ENCODE measurements at regions not wholly inside any gene's neighbourhood (a gene's known extent, or its start where the extent isn't known, plus 50 kb on each side); places are given as distances from the start of the nearest gene placed in this dataset.

GRCh38 chr11:80523057-80523456 is 1082.2 kb upstream of the TENM4 start:
- TF ChIP-seq PHF8 (conservative IDR thresholded peaks at IDR 0.05; ENCODE audit: low read depth, low read length) (no peak), POLR2A (IDR thresholded peaks at IDR 0.05; ENCODE audit: control extremely low read depth in 1 of 2, low read depth in 2 of 2, low read length in 2 of 2) (no peak), HDAC2 (IDR thresholded peaks at IDR 0.05; ENCODE audit: borderline replicate concordance in 1 of 2, low read depth in 2 of 2, low read length in 2 of 2) (no peak)
- Histone ChIP-seq H3K18ac (ENCODE audit: extremely low read depth, low read length) (no peak overlapping the region), H2AFZ (ENCODE audit: low read length) (no peak overlapping the region), H3K56ac (replicated peaks; ENCODE audit: insufficient read length, low read depth, low read length) (no peak overlapping the region), H2BK20ac (ENCODE audit: low read length) (no peak overlapping the region), H3K14ac (ENCODE audit: insufficient read length) (no peak overlapping the region), H3K27me3 (replicated peaks in 1 of 4; ENCODE audit: control insufficient read depth in 3 of 4, extremely low read depth in 1 of 4, insufficient read depth in 3 of 4, low read length in 3 of 4) (no peaks in the 10 kb centered on the region), H2BK5ac (ENCODE audit: low read depth, low read length) (no peak overlapping the region), H3K79me2 (ENCODE audit: control insufficient read depth in 1 of 2, insufficient read depth in 2 of 2, low read length in 2 of 2) (no peaks in the 10 kb centered on the region), H4K91ac (replicated peaks; ENCODE audit: insufficient read length, low read length) (no peak overlapping the region), H3K4ac (replicated peaks; ENCODE audit: insufficient read length, low read depth, low read length) (no peak overlapping the region), H2AK5ac (ENCODE audit: low read depth, low read length) (no peak overlapping the region), H4K20me1 (replicated peaks in 1 of 2; ENCODE audit: control insufficient read depth in 1 of 2, insufficient read depth in 2 of 2, low read length in 2 of 2) (no peaks in the 10 kb centered on the region), H3K23me2 (ENCODE audit: low read depth, low read length) (no peaks in the 10 kb centered on the region), H3K23ac (ENCODE audit: insufficient read length) (no peak overlapping the region), H3K9ac (replicated peaks in 1 of 4; ENCODE audit: extremely low read depth in 1 of 4, low read depth in 3 of 4, low read length in 3 of 4) (no peak overlapping the region), H3K4me3 (ENCODE audit: extremely low read depth in 1 of 4, insufficient read depth in 2 of 4, low read depth in 3 of 4, low read length in 4 of 4) (no peak overlapping the region), H3K79me1 (ENCODE audit: low read depth, low read length) (no peaks in the 10 kb centered on the region), H2BK120ac (replicated peaks; ENCODE audit: low read depth, low read length) (no peak overlapping the region), H4K5ac (ENCODE audit: insufficient read length, low read depth, low read length) (no peak overlapping the region), H3K27ac (ENCODE audit: low read depth, low read length) (no peak overlapping the region), H3K4me2 (ENCODE audit: insufficient read depth in 1 of 2, low read depth in 2 of 2, low read length in 2 of 2) (no peak overlapping the region), H3K36me3 (ENCODE audit: control insufficient read depth in 2 of 4, insufficient read depth in 4 of 4, low read length in 3 of 4) (no peaks in the 10 kb centered on the region), H3K9me3 (ENCODE audit: insufficient read depth in 2 of 2, low read depth in 1 of 2, low read length in 1 of 2) (0 out of 4 replicates have a peak, but pooled peaks cover 0 to 2% of the 10 kb centered on the region in 2 experiments), H2BK15ac (ENCODE audit: low read length) (no peak overlapping the region), H2BK12ac (ENCODE audit: low read depth, low read length) (no peak overlapping the region), H4K8ac (ENCODE audit: extremely low read depth, insufficient read depth, low read length) (no peak overlapping the region), H3K4me1 (replicated peaks in 1 of 4; ENCODE audit: control insufficient read depth in 3 of 4, insufficient read depth in 4 of 4, low read length in 3 of 4) (no peaks in the 10 kb centered on the region)
- DNase-seq (ENCODE audit: low read depth in 1 of 2, low spot score in 2 of 2) (no peak), FAIRE-seq (no peak)
- CTCF ChIA-PET (ENCODE audit: partially characterized antibody), result no interaction called here
- POLR2A ChIA-PET (ENCODE audit: partially characterized antibody), result no interaction called here
- WGBS, 2 experiments (ENCODE audit: extremely low coverage in 1 of 2, insufficient coverage in 1 of 2, insufficient read length in 1 of 2, insufficient replicate concordance in 2 of 2, low coverage in 1 of 2, low lambda C conversion rate in 2 of 2, missing lambda C conversion rate in 1 of 2), result 94% methylated on average over 1 of the region's 1 CpG; no CpG with 5 or more reads in 1 of the 2 experiments

Measured in H1 (cell line).